ENCODE measurements at regions not wholly inside any gene's neighbourhood (a gene's known extent, or its start where the extent isn't known, plus 50 kb on each side); places are given as distances from the start of the nearest gene placed in this dataset.

DNA sequence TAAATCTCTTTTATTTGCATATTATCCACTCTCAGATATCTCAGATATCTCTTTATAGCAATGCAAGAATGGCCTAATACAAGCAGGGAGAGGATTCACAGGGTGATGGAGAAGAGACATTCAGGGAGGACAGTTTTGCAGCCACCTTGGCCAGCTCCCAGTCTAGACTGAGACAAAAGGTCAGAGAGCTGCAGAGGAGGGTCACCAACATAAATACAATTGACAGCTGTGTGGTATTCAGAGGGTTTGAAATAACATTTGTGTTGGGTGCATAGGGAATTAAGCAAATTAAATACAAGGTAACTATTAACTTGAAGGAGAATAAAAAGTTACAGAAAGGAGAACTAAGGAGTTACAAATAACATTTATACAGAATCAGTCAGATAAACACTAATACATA is 189.5 kb upstream of the TAPT1 start (continued):
- TF ChIP-seq XBP1 (CRISPR knock-in tag; IDR thresholded peaks at IDR 0.05) (no peak), HDAC1 (CRISPR knock-in tag; IDR thresholded peaks at IDR 0.05) (no peak), ZNF546 (CRISPR knock-in tag; conservative IDR thresholded peaks at IDR 0.05) (no peak), WIZ (CRISPR knock-in tag; IDR thresholded peaks at IDR 0.05) (no peak), MEIS2 (CRISPR knock-in tag; IDR thresholded peaks at IDR 0.05) (no peak), TOPORS (CRISPR knock-in tag; IDR thresholded peaks at IDR 0.05) (no peak)

DNA sequence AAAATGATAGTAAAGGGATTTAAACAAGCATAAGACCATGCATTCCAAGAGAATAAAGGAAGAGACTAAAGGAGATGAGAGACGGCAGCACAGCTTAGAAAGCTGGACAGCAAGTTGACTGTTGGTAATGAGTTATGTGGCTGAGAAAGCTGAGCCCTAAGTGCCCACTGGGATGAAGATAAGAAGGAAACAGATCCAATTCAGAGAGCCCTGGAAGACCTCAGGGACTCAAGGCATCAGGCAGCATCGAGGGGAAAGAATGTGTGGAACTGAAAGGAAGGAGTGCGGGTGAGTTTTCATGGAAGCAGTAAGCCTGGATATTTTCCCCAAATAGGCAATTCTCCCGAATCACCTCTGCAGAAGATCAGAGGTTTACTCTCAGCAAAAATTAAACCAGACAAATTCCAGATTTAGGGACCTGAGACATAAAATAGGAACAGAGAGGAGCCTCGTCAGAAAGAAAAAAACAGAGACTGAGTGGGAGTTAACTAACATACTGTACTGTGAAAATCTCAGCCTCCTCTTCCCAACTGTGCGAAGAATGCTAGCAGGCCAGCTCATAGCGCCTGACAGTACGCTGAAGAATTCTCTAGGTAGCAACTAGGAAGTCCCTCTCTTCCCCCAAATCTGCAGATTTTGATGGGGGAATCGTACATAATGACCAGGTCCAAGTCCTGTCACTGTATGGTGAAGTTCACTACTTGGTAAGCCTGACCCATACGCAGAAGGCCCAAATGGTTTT is 187.7 kb upstream of the TAPT1 start:
- CTCF ChIA-PET (ENCODE audit: low intra/inter-chr PET ratio, low total read pairs) = no interaction called here
- WGBS (ENCODE audit: low lambda C conversion rate) = 26% methylated on average over 10 of the region's 10 CpGs
- H3K36me3 ChIP-seq (replicated peaks in 1 of 2; ENCODE audit: control insufficient read depth in 1 of 2, insufficient read depth in 2 of 2, low read length in 2 of 2) = no peaks in the 10 kb centered on the region
- no peaks in the 10 kb centered on the region for H3K4me1 ChIP-seq (ENCODE audit: insufficient read depth, low read length)
- POLR2A ChIA-PET = no interaction called here
- H3K79me2 ChIP-seq (ENCODE audit: insufficient read depth, low read length) = no peaks in the 10 kb centered on the region
- no peaks in the 10 kb centered on the region for H4K20me1 ChIP-seq (ENCODE audit: insufficient read depth, low read length)
- FAIRE-seq = no peak
- in situ Hi-C loops (cut with HindIII; ENCODE audit: extremely low pct_ligation_motif_present, low pct_unique_long_range_greater_than_20kb) = no loop called here
- no peaks in the 10 kb centered on the region for H3K9me3 ChIP-seq (ENCODE audit: low read length)
- H3K4me3 ChIP-seq (replicated peaks in 1 of 3; ENCODE audit: insufficient read depth in 1 of 3, low read depth in 2 of 3, low read length in 3 of 3) = no peak overlapping the region
- peaks cover 0 to 7% of the 10 kb centered on the region in 2 experiments; a peak in 1 of 5 replicates for H3K27me3 ChIP-seq (ENCODE audit: control insufficient read depth in 1 of 2, insufficient read depth in 2 of 2, low read length in 2 of 2)
- BruUV-seq (replicated peaks) = no TSS peak
- no peak for ATAC-seq
- H2AFZ ChIP-seq (ENCODE audit: low read length) = no peak overlapping the region
- no peak overlapping the region for H3K9ac ChIP-seq (ENCODE audit: insufficient read depth, low read depth, low read length)
- no peak for DNase-seq (ENCODE audit: low spot score)
- TF ChIP-seq, protein P1, sequence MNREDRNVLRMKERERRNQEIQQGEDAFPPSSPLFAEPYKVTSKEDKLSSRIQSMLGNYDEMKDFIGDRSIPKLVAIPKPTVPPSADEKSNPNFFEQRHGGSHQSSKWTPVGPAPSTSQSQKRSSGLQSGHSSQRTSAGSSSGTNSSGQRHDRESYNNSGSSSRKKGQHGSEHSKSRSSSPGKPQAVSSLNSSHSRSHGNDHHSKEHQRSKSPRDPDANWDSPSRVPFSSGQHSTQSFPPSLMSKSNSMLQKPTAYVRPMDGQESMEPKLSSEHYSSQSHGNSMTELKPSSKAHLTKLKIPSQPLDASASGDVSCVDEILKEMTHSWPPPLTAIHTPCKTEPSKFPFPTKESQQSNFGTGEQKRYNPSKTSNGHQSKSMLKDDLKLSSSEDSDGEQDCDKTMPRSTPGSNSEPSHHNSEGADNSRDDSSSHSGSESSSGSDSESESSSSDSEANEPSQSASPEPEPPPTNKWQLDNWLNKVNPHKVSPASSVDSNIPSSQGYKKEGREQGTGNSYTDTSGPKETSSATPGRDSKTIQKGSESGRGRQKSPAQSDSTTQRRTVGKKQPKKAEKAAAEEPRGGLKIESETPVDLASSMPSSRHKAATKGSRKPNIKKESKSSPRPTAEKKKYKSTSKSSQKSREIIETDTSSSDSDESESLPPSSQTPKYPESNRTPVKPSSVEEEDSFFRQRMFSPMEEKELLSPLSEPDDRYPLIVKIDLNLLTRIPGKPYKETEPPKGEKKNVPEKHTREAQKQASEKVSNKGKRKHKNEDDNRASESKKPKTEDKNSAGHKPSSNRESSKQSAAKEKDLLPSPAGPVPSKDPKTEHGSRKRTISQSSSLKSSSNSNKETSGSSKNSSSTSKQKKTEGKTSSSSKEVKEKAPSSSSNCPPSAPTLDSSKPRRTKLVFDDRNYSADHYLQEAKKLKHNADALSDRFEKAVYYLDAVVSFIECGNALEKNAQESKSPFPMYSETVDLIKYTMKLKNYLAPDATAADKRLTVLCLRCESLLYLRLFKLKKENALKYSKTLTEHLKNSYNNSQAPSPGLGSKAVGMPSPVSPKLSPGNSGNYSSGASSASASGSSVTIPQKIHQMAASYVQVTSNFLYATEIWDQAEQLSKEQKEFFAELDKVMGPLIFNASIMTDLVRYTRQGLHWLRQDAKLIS (CRISPR knock-in tag; IDR thresholded peaks at IDR 0.05) = no peak
- intact Hi-C loops (cut with micrococcal nuclease; ENCODE audit: unreplicated experiment) = no loop called here
- H3K4me2 ChIP-seq (ENCODE audit: low read depth, low read length) = no peak overlapping the region
- no peak overlapping the region for H3K27ac ChIP-seq (ENCODE audit: extremely low read length, insufficient read depth, low read length)

Data from HepG2 (cell line).